LHCN-M2 (cell line): ENCODE measurements at regions not wholly inside any gene's neighbourhood (a gene's known extent, or its start where the extent isn't known, plus 50 kb on each side); places are given as distances from the start of the nearest gene placed in this dataset.

Experiments
- DNase-seq: peaks from one replicate; pipeline ENCODE4 v3.0.0-alpha.2; 2012; ENCODE audit warnings: low read depth

- DNase-seq = no peak
These were observed 846.2 kb upstream of the API5 start for GRCh38 chr11:42465623-42466022.

- no peak for DNase-seq
These were observed 838.7 kb upstream of the API5 start for GRCh38 chr11:42473106-42473505.

- no peak for DNase-seq
These were observed 829.0 kb upstream of the API5 start for GRCh38 chr11:42482822-42483221.

- no peak for DNase-seq
These were observed 821.3 kb upstream of the API5 start for GRCh38 chr11:42490506-42490905.

GRCh38 chr11:42494459-42494858 is 817.3 kb upstream of the API5 start:
- no peak for DNase-seq

GRCh38 chr11:42498971-42499370 is 812.8 kb upstream of the API5 start:
- DNase-seq = no peak

- DNase-seq = no peak
These were observed 809.6 kb upstream of the API5 start for GRCh38 chr11:42502151-42502550.

- no peak for DNase-seq
These were observed 789.8 kb upstream of the API5 start for GRCh38 chr11:42521994-42522393.

- DNase-seq = no peak
These were observed 787.1 kb upstream of the API5 start for GRCh38 chr11:42524534-42525227.

- DNase-seq = no peak
These were observed 785.4 kb upstream of the API5 start for GRCh38 chr11:42526426-42526825.

- DNase-seq = no peak
These were observed 783.3 kb upstream of the API5 start for GRCh38 chr11:42528471-42528870.

GRCh38 chr11:42528911-42529310 is 782.9 kb upstream of the API5 start:
- DNase-seq = no peak

- no peak for DNase-seq
These were observed 775.0 kb upstream of the API5 start for GRCh38 chr11:42536611-42537360.

GRCh38 chr11:42542336-42542735 is 769.5 kb upstream of the API5 start:
- no peak for DNase-seq

GRCh38 chr11:42543844-42544419 is 767.9 kb upstream of the API5 start:
- DNase-seq = no peak

GRCh38 chr11:42544726-42545125 is 767.1 kb upstream of the API5 start:
- DNase-seq = no peak

GRCh38 chr11:42545954-42546353 is 765.8 kb upstream of the API5 start:
- no peak for DNase-seq

GRCh38 chr11:42552786-42553185 is 759.0 kb upstream of the API5 start:
- no peak for DNase-seq

GRCh38 chr11:42555190-42555589 is 756.6 kb upstream of the API5 start:
- no peak for DNase-seq

- no peak for DNase-seq
These were observed 740.5 kb upstream of the API5 start for GRCh38 chr11:42571131-42571877.

- DNase-seq = no peak
These were observed 739.8 kb upstream of the API5 start for GRCh38 chr11:42571878-42572610.

- DNase-seq = no peak
These were observed 735.5 kb upstream of the API5 start for GRCh38 chr11:42576318-42576717.
